Lower leg skin (tissue), 4 donors: ENCODE measurements at regions not wholly inside any gene's neighbourhood (a gene's known extent, or its start where the extent isn't known, plus 50 kb on each side); places are given as distances from the start of the nearest gene placed in this dataset.
"Not testable (repeated sequence)": the region's sequence is repeated elsewhere in the genome, so short reads cannot be mapped to it uniquely, and the experiment has no call there.

ENCODE experiments used
- DNase-seq, 2 donors: peaks; one replicate each; pipeline ENCODE4 v3.0.0-alpha.2; 2019; ENCODE audit warnings: low spot score in 2 of 2
- H3K4me3 ChIP-seq: fragments of 200-600 bp; sonication (generic); 2 replicates; pipeline ENCODE4 v1.5.1; 2017; ENCODE audit warnings: mild to moderate bottlenecking, low read depth; ENCODE audit not compliant: poor library complexity, severe bottlenecking
- POLR2A ChIP-seq, 2 donors: fragments of 450-650 bp; IDR thresholded peaks; one replicate each; pipeline ENCODE4 v1.6.1; 2016 to 2017; ENCODE audit warnings: antibody characterized with exemption in 2 of 2, mild to moderate bottlenecking in 1 of 2, moderate library complexity in 1 of 2
- WGBS, 2 donors: methylation state at CpG; one replicate each; pipeline ENCODE4 v1.1.5; 2018; 5-methylcytosine and 5-hydroxymethylcytosine counted together
- intact Hi-C: fragments of 100-400 bp; cut with DNase I; formaldehyde crosslinking; loops from one replicate; pipeline ENCODE4 v1.15.0; 2023; ENCODE audit warnings: low total_unique reads
- TF ChIP-seq, protein P1 (sequence below), 3 donors: fragments of 450-650 bp; IDR thresholded peaks; one replicate each; pipeline ENCODE4 v1.5.1; 2016; ENCODE audit warnings: antibody characterized with exemption in 3 of 3, mild to moderate bottlenecking in 3 of 3, moderate library complexity in 2 of 3

- intact Hi-C loops: no loop called here
- DNase-seq: no peak
- TF ChIP-seq, protein P1, sequence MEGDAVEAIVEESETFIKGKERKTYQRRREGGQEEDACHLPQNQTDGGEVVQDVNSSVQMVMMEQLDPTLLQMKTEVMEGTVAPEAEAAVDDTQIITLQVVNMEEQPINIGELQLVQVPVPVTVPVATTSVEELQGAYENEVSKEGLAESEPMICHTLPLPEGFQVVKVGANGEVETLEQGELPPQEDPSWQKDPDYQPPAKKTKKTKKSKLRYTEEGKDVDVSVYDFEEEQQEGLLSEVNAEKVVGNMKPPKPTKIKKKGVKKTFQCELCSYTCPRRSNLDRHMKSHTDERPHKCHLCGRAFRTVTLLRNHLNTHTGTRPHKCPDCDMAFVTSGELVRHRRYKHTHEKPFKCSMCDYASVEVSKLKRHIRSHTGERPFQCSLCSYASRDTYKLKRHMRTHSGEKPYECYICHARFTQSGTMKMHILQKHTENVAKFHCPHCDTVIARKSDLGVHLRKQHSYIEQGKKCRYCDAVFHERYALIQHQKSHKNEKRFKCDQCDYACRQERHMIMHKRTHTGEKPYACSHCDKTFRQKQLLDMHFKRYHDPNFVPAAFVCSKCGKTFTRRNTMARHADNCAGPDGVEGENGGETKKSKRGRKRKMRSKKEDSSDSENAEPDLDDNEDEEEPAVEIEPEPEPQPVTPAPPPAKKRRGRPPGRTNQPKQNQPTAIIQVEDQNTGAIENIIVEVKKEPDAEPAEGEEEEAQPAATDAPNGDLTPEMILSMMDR (IDR thresholded peaks at IDR 0.05): no peak
- no peak for TF ChIP-seq POLR2A (IDR thresholded peaks at IDR 0.05)
- H3K4me3 ChIP-seq: no peak overlapping the region
- WGBS, 2 donors: 59 to 63% methylated on average over 4 of the region's 4 CpGs
Measured at GRCh38 chr12:126451809-126452208, 1386.6 kb downstream of the AACS start.

- intact Hi-C loops, H3K4me3 ChIP-seq, DNase-seq: not testable (repeated sequence)
- 92 to 96% methylated on average over 9 of the region's 9 CpGs for WGBS, 2 donors
Measured at GRCh38 chr12:126452686-126453085, 1387.5 kb downstream of the AACS start.

DNA sequence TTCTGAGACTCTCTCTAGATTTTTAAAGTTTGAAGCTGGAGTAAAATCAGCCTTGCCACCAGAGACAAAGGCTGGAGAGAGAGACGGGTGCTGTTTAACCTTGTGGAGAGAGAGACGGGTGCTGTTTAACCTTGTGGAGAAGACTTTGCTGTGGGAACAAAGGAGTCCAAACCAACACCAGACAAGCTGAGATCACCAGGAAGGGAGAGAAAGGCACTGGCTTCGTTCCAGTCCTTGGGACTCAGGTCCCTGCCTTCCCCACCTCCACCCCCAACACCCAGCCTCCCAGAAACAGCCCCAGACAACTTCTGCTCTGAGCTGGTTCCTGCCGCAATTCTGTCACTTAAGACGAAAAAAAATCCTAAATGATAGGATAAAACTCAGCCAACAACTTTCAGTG lies 1389.3 kb downstream of the AACS start:
- intact Hi-C loops: no loop called here
- DNase-seq: no peak
- H3K4me3 ChIP-seq: no peak overlapping the region
- WGBS, 2 donors: 65 to 67% methylated on average over 5 of the region's 5 CpGs
- TF ChIP-seq, protein P1 (IDR thresholded peaks at IDR 0.05): no peak
- TF ChIP-seq POLR2A (IDR thresholded peaks at IDR 0.05): no peak

DNA sequence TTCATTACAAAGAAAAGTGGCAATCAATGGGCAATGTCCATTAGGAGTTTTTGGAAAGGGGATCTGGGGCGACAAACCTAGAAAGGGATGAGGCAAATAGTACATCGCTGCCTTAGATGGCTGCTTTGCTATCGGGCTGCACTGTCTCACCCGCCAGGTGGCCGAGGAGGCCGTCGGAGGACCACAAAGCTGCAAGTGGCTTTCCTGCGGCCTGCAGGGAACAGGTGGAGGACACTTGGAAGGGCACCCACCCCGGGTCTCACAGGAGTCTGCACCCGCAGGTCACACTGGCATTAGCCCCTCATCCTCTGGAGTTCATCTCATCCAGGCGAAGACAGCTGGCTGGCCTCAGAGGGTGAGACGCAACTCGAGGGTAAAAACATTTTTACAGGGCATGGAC lies 1392.5 kb downstream of the AACS start:
- intact Hi-C loops: no loop called here
- 87 to 92% methylated on average over 13 of the region's 13 CpGs for WGBS, 2 donors

GRCh38 chr12:126464153-126464552 lies 1398.9 kb downstream of the AACS start:
- 83 to 91% methylated on average over 5 of the region's 5 CpGs for WGBS, 2 donors

More for the DNA sequence above, 1392.5 kb downstream of the AACS start:
- no peak for DNase-seq
- no peak overlapping the region for H3K4me3 ChIP-seq
- TF ChIP-seq POLR2A (IDR thresholded peaks at IDR 0.05): no peak
- TF ChIP-seq, protein P1 (IDR thresholded peaks at IDR 0.05): no peak

DNA sequence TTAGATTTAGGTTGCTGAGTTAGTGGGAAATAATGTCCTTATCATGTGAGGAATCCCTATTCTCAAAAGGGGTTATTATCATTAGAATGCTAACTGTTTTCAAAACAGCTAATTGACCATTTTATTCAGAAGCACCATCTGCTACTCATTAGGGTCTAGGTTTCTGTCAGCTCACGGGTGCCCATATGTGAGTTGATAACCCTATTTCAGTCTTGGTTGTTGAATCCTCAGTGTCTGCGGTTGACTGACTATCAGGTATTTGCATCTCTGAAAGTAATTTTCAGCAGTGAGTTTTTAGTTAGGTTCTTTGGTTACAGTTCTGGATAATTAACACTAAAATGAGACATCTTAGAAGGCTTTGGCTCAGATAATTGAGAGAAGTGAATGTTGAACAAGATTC lies 1404.0 kb downstream of the AACS start:
- WGBS, 2 donors: 75 to 78% methylated on average over 2 of the region's 2 CpGs

More at GRCh38 chr12:126464153-126464552, 1398.9 kb downstream of the AACS start:
- no peak overlapping the region for H3K4me3 ChIP-seq
- TF ChIP-seq, protein P1 (IDR thresholded peaks at IDR 0.05): no peak
- TF ChIP-seq POLR2A (IDR thresholded peaks at IDR 0.05): no peak
- intact Hi-C loops: no loop called here
- DNase-seq: no peak

More for the DNA sequence above, 1404.0 kb downstream of the AACS start:
- H3K4me3 ChIP-seq: no peak overlapping the region
- TF ChIP-seq, protein P1 (IDR thresholded peaks at IDR 0.05): no peak
- no peak for TF ChIP-seq POLR2A (IDR thresholded peaks at IDR 0.05)
- DNase-seq: no peak
- intact Hi-C loops: no loop called here
